SU-DHL-6 (cell line): ENCODE measurements at regions not wholly inside any gene's neighbourhood (a gene's known extent, or its start where the extent isn't known, plus 50 kb on each side); places are given as distances from the start of the nearest gene placed in this dataset.

Experiments
- CTCF ChIP-seq: fragments of 200-600 bp; sonication (generic); IDR thresholded peaks from one replicate; pipeline ENCODE4 v1.5.1; 2017; ENCODE audit warnings: antibody characterized with exemption, mild to moderate bottlenecking, low read length, moderate library complexity; ENCODE audit not compliant: insufficient read depth, poor library complexity, severe bottlenecking
- EZH2phosphoT487 ChIP-seq: fragments of 200-600 bp; sonication (generic), shearing (Covaris generic); conservative IDR thresholded peaks from 2 replicates; pipeline ENCODE4 v1.6.1; 2018; ENCODE audit warnings: mild to moderate bottlenecking, antibody characterized with exemption, low read length, moderate library complexity, mixed read lengths

- TF ChIP-seq CTCF: no peak
- TF ChIP-seq EZH2phosphoT487: no peak
Measured at GRCh38 chr2:198259496-198259895, 455.1 kb downstream of the PLCL1 start.
